H9 (cell line): ENCODE measurements at regions not wholly inside any gene's neighbourhood (a gene's known extent, or its start where the extent isn't known, plus 50 kb on each side); places are given as distances from the start of the nearest gene placed in this dataset.

Experiments
- DNase-seq: peaks from one replicate; pipeline ENCODE4 v3.0.0-alpha.2; 2017
- H2AFZ ChIP-seq: one replicate; pipeline ENCODE4 v1.6.1; 2013; ENCODE audit warnings: mild to moderate bottlenecking, low read length, control low read depth, moderate library complexity
- H2AK5ac ChIP-seq: 2 replicates; pipeline ENCODE4 v1.6.1; 2013; ENCODE audit warnings: low read length, control low read depth, mixed read lengths; ENCODE audit not compliant: insufficient read length
- H2BK120ac ChIP-seq: one replicate; pipeline ENCODE4 v1.6.1; 2013; ENCODE audit warnings: low read depth, mild to moderate bottlenecking, low read length, control low read depth, inconsistent platforms; ENCODE audit not compliant: poor library complexity, severe bottlenecking
- H2BK12ac ChIP-seq: 2 replicates; pipeline ENCODE4 v1.6.1; 2013; ENCODE audit warnings: low read length, control low read depth, mixed read lengths, low read depth; ENCODE audit not compliant: insufficient read length
- H2BK15ac ChIP-seq: 2 replicates; pipeline ENCODE4 v1.6.1; 2013; ENCODE audit warnings: low read depth, low read length, control low read depth
- H2BK20ac ChIP-seq: one replicate; pipeline ENCODE4 v1.6.1; 2013; ENCODE audit warnings: low read depth, mild to moderate bottlenecking, low read length, control low read depth, inconsistent platforms; ENCODE audit not compliant: poor library complexity, severe bottlenecking
- H2BK5ac ChIP-seq: 2 replicates; pipeline ENCODE4 v1.6.1; 2013; ENCODE audit warnings: low read length, control low read depth, mixed read lengths; ENCODE audit not compliant: insufficient read length
- H3K14ac ChIP-seq: 2 replicates; pipeline ENCODE4 v1.6.1; 2013; ENCODE audit warnings: low read length, control low read depth; ENCODE audit not compliant: insufficient read depth
- H3K18ac ChIP-seq: 2 replicates; pipeline ENCODE4 v1.6.1; 2013; ENCODE audit warnings: low read depth, mild to moderate bottlenecking, mixed read lengths, low read length, control low read depth; ENCODE audit not compliant: insufficient read length
- H3K23ac ChIP-seq: 2 replicates; pipeline ENCODE4 v1.6.1; 2013; ENCODE audit warnings: low read length, control low read depth, mixed read lengths, low read depth; ENCODE audit not compliant: insufficient read length
- H3K23me2 ChIP-seq: 2 replicates; pipeline ENCODE4 v1.6.1; 2013; ENCODE audit warnings: low read depth, mild to moderate bottlenecking, mixed read lengths, low read length, control low read depth; ENCODE audit not compliant: insufficient read length, poor library complexity, severe bottlenecking
- H3K27ac ChIP-seq: 2 replicates; pipeline ENCODE4 v1.5.1; 2013; ENCODE audit warnings: low read length, control low read depth, mixed read lengths, low read depth; ENCODE audit not compliant: insufficient read length
- H3K27me3 ChIP-seq: 2 replicates; pipeline ENCODE4 v1.6.1; 2013; ENCODE audit warnings: low read length, control low read depth, inconsistent platforms; ENCODE audit not compliant: insufficient read depth
- H3K4ac ChIP-seq: 2 replicates; pipeline ENCODE4 v1.6.1; 2013; ENCODE audit warnings: low read depth, mild to moderate bottlenecking, control low read depth, inconsistent platforms, low read length, moderate library complexity
- H3K4me1 ChIP-seq: 2 replicates; pipeline ENCODE4 v1.6.1; 2013; ENCODE audit warnings: low read length, control low read depth, inconsistent platforms; ENCODE audit not compliant: insufficient read depth
- H3K4me2 ChIP-seq: 2 replicates; pipeline ENCODE4 v1.6.1; 2013; ENCODE audit warnings: low read length, control low read depth, mixed read lengths; ENCODE audit not compliant: insufficient read length, insufficient read depth
- H3K56ac ChIP-seq: 2 replicates; pipeline ENCODE4 v1.6.1; 2013; ENCODE audit warnings: low read depth, mild to moderate bottlenecking, mixed read lengths, low read length, control low read depth; ENCODE audit not compliant: insufficient read length
- H3K79me1 ChIP-seq: 2 replicates; pipeline ENCODE4 v1.6.1; 2013; ENCODE audit warnings: low read depth, mild to moderate bottlenecking, moderate library complexity, low read length, control low read depth, inconsistent platforms; ENCODE audit not compliant: insufficient read depth, poor library complexity, severe bottlenecking
- H3K79me2 ChIP-seq: 2 replicates; pipeline ENCODE4 v1.6.1; 2013; ENCODE audit warnings: low read length, control low read depth, inconsistent platforms; ENCODE audit not compliant: insufficient read depth
- H3K9ac ChIP-seq: 2 replicates; pipeline ENCODE4 v1.6.1; 2013; ENCODE audit warnings: low read length, control low read depth, mixed read lengths; ENCODE audit not compliant: insufficient read length; ENCODE audit errors: extremely low read depth
- H3K9me3 ChIP-seq: one replicate; pipeline ENCODE4 v1.6.1; 2013; ENCODE audit warnings: low read depth, low read length, inconsistent platforms; ENCODE audit not compliant: control insufficient read depth
- H3T11ph ChIP-seq: one replicate; pipeline ENCODE4 v1.6.1; 2013; ENCODE audit warnings: mild to moderate bottlenecking, low read length, control low read depth, inconsistent platforms
- H4K20me1 ChIP-seq: one replicate; pipeline ENCODE4 v1.6.1; 2013; ENCODE audit not compliant: control insufficient read depth, insufficient read length, insufficient read depth
- H4K5ac ChIP-seq: 2 replicates; pipeline ENCODE4 v1.6.1; 2013; ENCODE audit warnings: low read depth, mild to moderate bottlenecking, mixed read lengths, low read length, control low read depth; ENCODE audit not compliant: insufficient read length
- H4K8ac ChIP-seq: replicated peaks from 2 replicates; pipeline ENCODE4 v1.6.1; 2013; ENCODE audit warnings: low read length, control low read depth, mixed read lengths, low read depth; ENCODE audit not compliant: insufficient read length
- H4K91ac ChIP-seq: 2 replicates; pipeline ENCODE4 v1.6.1; 2013; ENCODE audit warnings: low read depth, mild to moderate bottlenecking, moderate library complexity, mixed read lengths, low read length, control low read depth; ENCODE audit not compliant: insufficient read length
- H3K27ac Mint-ChIP-seq, 3 experiments: 2 replicates in 2 of 3; 3 replicates in 1 of 3; pipeline ENCODE4 v1.8.0; 2020 to 2021; ENCODE audit warnings: mixed read lengths in 3 of 3, mild to moderate bottlenecking in 1 of 3, moderate library complexity in 1 of 3
- H3K27me3 Mint-ChIP-seq: 2 replicates; pipeline ENCODE4 v1.8.0; 2021; ENCODE audit warnings: low read depth, mild to moderate bottlenecking, moderate library complexity, mixed read lengths
- H3K36me3 Mint-ChIP-seq, 3 experiments: 2 replicates in 2 of 3; 3 replicates in 1 of 3; pipeline ENCODE4 v1.8.0; 2020 to 2021; ENCODE audit warnings: low read depth in 3 of 3, mixed read lengths in 3 of 3; ENCODE audit not compliant: insufficient read depth in 1 of 3
- H3K4me1 Mint-ChIP-seq, 2 experiments: 2 replicates each; pipeline ENCODE4 v1.8.0; 2020; ENCODE audit warnings: mixed read lengths in 2 of 2
- H3K4me3 Mint-ChIP-seq, 2 experiments: 2 replicates in 1 of 2; 3 replicates in 1 of 2; pipeline ENCODE4 v1.8.0; 2020 to 2021; ENCODE audit warnings: mild to moderate bottlenecking in 2 of 2, mixed read lengths in 2 of 2, moderate library complexity in 1 of 2
- H3K9me3 Mint-ChIP-seq, 2 experiments: 2 replicates in 1 of 2; 3 replicates in 1 of 2; pipeline ENCODE4 v1.8.0; 2020; ENCODE audit warnings: mild to moderate bottlenecking in 2 of 2, mixed read lengths in 2 of 2, moderate library complexity in 1 of 2
- WGBS: extraction: QIAGEN DNeasy Blood & Tissue Kit; methylation state at CpG from one replicate; pipeline ENCODE4 v1.1.7; 2013; ENCODE audit warnings: missing lambda C conversion rate, low lambda C conversion rate, mixed read lengths; ENCODE audit not compliant: insufficient read length; ENCODE audit errors: extremely low coverage; 5-methylcytosine and 5-hydroxymethylcytosine counted together
- TF ChIP-seq, protein P1 (sequence below): fragments of 200-600 bp; sonication (generic); conservative IDR thresholded peaks from 3 replicates; pipeline ENCODE4 v1.8.0; 2021; ENCODE audit warnings: antibody characterized with exemption, mild to moderate bottlenecking

DNA sequence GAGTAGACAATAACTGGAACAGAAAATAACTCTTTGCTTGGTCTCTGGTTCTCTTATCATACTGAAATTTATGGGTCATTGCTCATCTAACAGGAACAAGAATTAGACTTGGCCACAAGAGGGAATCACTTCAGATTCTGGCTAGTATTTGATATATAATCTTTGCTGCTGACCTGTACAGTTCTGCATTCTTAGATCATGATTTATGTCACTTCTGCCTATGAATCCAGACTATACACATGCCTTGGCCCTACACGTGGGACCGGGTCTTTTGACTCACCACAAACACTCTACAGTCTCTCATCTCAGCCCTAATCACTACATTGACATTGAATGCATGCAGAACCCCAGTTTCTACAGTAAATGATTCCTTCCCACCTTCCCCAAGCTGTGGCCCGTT, 162.5 kb upstream of the SOX2 start:
- Histone ChIP-seq H3K4me2 (no peak overlapping the region), H4K8ac (no peak overlapping the region), H3K4me1 (no peaks in the 10 kb centered on the region), H3K23ac (no peak overlapping the region), H2BK12ac (no peak overlapping the region), H3K18ac (no peak overlapping the region), H2BK120ac (no peak overlapping the region), H4K20me1 (no peaks in the 10 kb centered on the region), H3K23me2 (no peaks in the 10 kb centered on the region), H3K27ac (no peak overlapping the region), H2BK15ac (no peak overlapping the region), H4K5ac (no peak overlapping the region), H3T11ph (no peak overlapping the region), H2BK20ac (no peak overlapping the region), H3K56ac (no peak overlapping the region), H2AFZ (no peak overlapping the region), H3K9me3 (no peaks in the 10 kb centered on the region), H3K79me1 (no peaks in the 10 kb centered on the region), H3K79me2 (no peaks in the 10 kb centered on the region), H4K91ac (no peak overlapping the region), H2BK5ac (no peak overlapping the region), H2AK5ac (no peak overlapping the region), H3K14ac (no peak overlapping the region), H3K9ac (no peak overlapping the region), H3K4ac (no peak overlapping the region), H3K27me3 (no peaks in the 10 kb centered on the region)
- Mint-ChIP-seq H3K9me3 (peaks cover 0 to 3% of the 10 kb centered on the region in 2 experiments; a peak in 1 of 5 replicates), H3K36me3 (no peaks in the 10 kb centered on the region; a peak in 1 of 7 replicates), H3K27ac (no peak overlapping the region), H3K4me3 (no peak overlapping the region), H3K4me1 (no peaks in the 10 kb centered on the region), H3K27me3 (no peaks in the 10 kb centered on the region)
- TF ChIP-seq, protein P1, sequence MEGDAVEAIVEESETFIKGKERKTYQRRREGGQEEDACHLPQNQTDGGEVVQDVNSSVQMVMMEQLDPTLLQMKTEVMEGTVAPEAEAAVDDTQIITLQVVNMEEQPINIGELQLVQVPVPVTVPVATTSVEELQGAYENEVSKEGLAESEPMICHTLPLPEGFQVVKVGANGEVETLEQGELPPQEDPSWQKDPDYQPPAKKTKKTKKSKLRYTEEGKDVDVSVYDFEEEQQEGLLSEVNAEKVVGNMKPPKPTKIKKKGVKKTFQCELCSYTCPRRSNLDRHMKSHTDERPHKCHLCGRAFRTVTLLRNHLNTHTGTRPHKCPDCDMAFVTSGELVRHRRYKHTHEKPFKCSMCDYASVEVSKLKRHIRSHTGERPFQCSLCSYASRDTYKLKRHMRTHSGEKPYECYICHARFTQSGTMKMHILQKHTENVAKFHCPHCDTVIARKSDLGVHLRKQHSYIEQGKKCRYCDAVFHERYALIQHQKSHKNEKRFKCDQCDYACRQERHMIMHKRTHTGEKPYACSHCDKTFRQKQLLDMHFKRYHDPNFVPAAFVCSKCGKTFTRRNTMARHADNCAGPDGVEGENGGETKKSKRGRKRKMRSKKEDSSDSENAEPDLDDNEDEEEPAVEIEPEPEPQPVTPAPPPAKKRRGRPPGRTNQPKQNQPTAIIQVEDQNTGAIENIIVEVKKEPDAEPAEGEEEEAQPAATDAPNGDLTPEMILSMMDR = no peak
- WGBS = no CpG with 5 or more reads among the region's 3 CpGs
- no peak for DNase-seq
